GM12878 (cell line): ENCODE measurements at regions not wholly inside any gene's neighbourhood (a gene's known extent, or its start where the extent isn't known, plus 50 kb on each side); places are given as distances from the start of the nearest gene placed in this dataset.

ENCODE experiments used
- ATAC-seq: fragments of 200-7000 bp; cut with Tn5 transposase; 3 replicates; pipeline ENCODE4 v1.9.1; 2020; ENCODE audit warnings: mild to moderate bottlenecking, moderate library complexity
- BruUV-seq: library from RNA; stranded (reverse); fragments of 400-500 nt; replicated peaks from 2 replicates; lab custom pipeline; 2021; lab: Mats Ljungman, UMichigan
- CTCF ChIA-PET: fragments of 300-600 bp; sonication (Branson Sonifier 250); formaldehyde crosslinking; extraction: SDS; loops from one replicate; lab custom pipeline; 2021; ENCODE audit warnings: inconsistent platforms; lab: Yijun Ruan, JAX
- POLR2A ChIA-PET: fragments of 350-600 bp; formaldehyde crosslinking; extraction: SDS; loops from one replicate; lab custom pipeline; 2021; ENCODE audit warnings: inconsistent platforms; lab: Charles Lee
- RAD21 ChIA-PET: fragments of 300-600 bp; sonication (Branson Sonifier 250); formaldehyde crosslinking; loops from one replicate; lab custom pipeline; 2023; ENCODE audit warnings: antibody characterized with exemption; ENCODE audit not compliant: unreplicated experiment; lab: Charles Lee
- SMC1A ChIA-PET: fragments of 300-600 bp; sonication (Branson Sonifier 250); formaldehyde crosslinking; loops from one replicate; lab custom pipeline; 2023; ENCODE audit not compliant: unreplicated experiment, uncharacterized antibody; lab: Charles Lee
- DNase-seq: peaks from one replicate; pipeline ENCODE4 v3.0.0-alpha.2; 2011; ENCODE audit warnings: low read depth, low spot score
- FAIRE-seq: peaks from 3 replicates; lab custom pipeline; 2011; peaks lifted over from hg19 to GRCh38; lab: Jason Lieb, UNC
- H2AFZ ChIP-seq: 2 replicates; pipeline ENCODE4 v1.6.0; 2011; ENCODE audit warnings: low read depth, low read length, control low read depth; ENCODE audit not compliant: control insufficient read depth
- H3K27ac ChIP-seq: 2 replicates; pipeline ENCODE4 v1.5.1; 2011; ENCODE audit warnings: control low read depth; ENCODE audit not compliant: control insufficient read depth, insufficient read depth
- H3K27me3 ChIP-seq, 2 experiments: replicated peaks in 1 of 2; 2 replicates each; pipeline versions ENCODE4 v1.6.0 to v1.6.1; 2011; ENCODE audit warnings: low read length in 1 of 2; ENCODE audit not compliant: control insufficient read depth in 2 of 2, insufficient read depth in 2 of 2
- H3K36me3 ChIP-seq, 2 experiments: 2 replicates each; pipeline ENCODE4 v1.5.1; 2011; ENCODE audit warnings: low read length in 1 of 2; ENCODE audit not compliant: control insufficient read depth in 2 of 2, insufficient read depth in 2 of 2
- H3K4me1 ChIP-seq: 2 replicates; pipeline ENCODE4 v1.6.1; 2011; ENCODE audit warnings: mild to moderate bottlenecking, low read length, moderate library complexity, mixed read lengths; ENCODE audit not compliant: control insufficient read depth, insufficient read depth
- H3K4me2 ChIP-seq: 2 replicates; pipeline ENCODE4 v1.6.0; 2011; ENCODE audit warnings: control low read depth; ENCODE audit not compliant: control insufficient read depth, insufficient read depth
- H3K4me3 ChIP-seq: fragments of 200-600 bp; sonication (generic); 2 replicates; pipeline ENCODE4 v1.5.1; 2016
- H3K79me2 ChIP-seq: 2 replicates; pipeline ENCODE4 v1.6.0; 2011; ENCODE audit warnings: low read length; ENCODE audit not compliant: control insufficient read depth, insufficient read depth
- H3K9ac ChIP-seq: 2 replicates; pipeline ENCODE4 v1.8.0; 2011; ENCODE audit warnings: low read length, control low read depth, mixed read lengths; ENCODE audit not compliant: control insufficient read depth, insufficient read depth
- H3K9me3 ChIP-seq: replicated peaks from 3 replicates; pipeline ENCODE4 v1.5.1; 2011; ENCODE audit warnings: mild to moderate bottlenecking, low read length; ENCODE audit not compliant: control insufficient read depth, insufficient read depth
- H4K20me1 ChIP-seq: 2 replicates; pipeline ENCODE4 v1.6.0; 2011; ENCODE audit not compliant: control insufficient read depth, insufficient read depth
- CBX3 ChIP-seq: fragments of 200-600 bp; sonication (generic); IDR thresholded peaks from 2 replicates; pipeline ENCODE4 v1.6.1; 2016; ENCODE audit warnings: low read depth, borderline replicate concordance
- EED ChIP-seq: sonication (generic); IDR thresholded peaks from 2 replicates; pipeline ENCODE4 v1.6.1; 2016; ENCODE audit warnings: antibody characterized with exemption, low read depth
- HDGF ChIP-seq: fragments of 450-650 bp; IDR thresholded peaks from 2 replicates; pipeline ENCODE4 v1.6.1; 2016; ENCODE audit warnings: antibody characterized with exemption
- IKZF1 ChIP-seq: fragments of 450-650 bp; conservative IDR thresholded peaks from 2 replicates; pipeline ENCODE4 v1.6.1; 2017; ENCODE audit warnings: antibody characterized with exemption, mild to moderate bottlenecking
- IKZF2 ChIP-seq, 2 experiments: fragments of 450-650 bp; IDR thresholded peaks; 2 replicates each; pipeline ENCODE4 v1.6.1; 2017; ENCODE audit warnings: mild to moderate bottlenecking in 2 of 2, moderate library complexity in 2 of 2
- MLLT1 ChIP-seq: fragments of 450-650 bp; IDR thresholded peaks from 2 replicates; pipeline ENCODE4 v1.6.1; 2016; ENCODE audit warnings: mild to moderate bottlenecking
- MXI1 ChIP-seq: fragments of 150-350 bp; IDR thresholded peaks from 2 replicates; pipeline ENCODE4 v1.6.1; 2011; ENCODE audit warnings: low read depth, mild to moderate bottlenecking, inconsistent platforms, low read length, improper control_type of control experiment
- MYB ChIP-seq: fragments of 150-350 bp; IDR thresholded peaks from 2 replicates; pipeline ENCODE4 v1.6.1; 2014; ENCODE audit warnings: mild to moderate bottlenecking, low read depth, low read length, borderline replicate concordance
- NRF1 ChIP-seq: conservative IDR thresholded peaks from 2 replicates; pipeline ENCODE4 v1.6.1; 2011; ENCODE audit warnings: mild to moderate bottlenecking, low read depth, low read length, improper control_type of control experiment
- SIN3A ChIP-seq: IDR thresholded peaks from 2 replicates; pipeline ENCODE4 v1.6.1; 2012; ENCODE audit warnings: low read depth, low read length, improper control_type of control experiment
- YY1 ChIP-seq: IDR thresholded peaks from 2 replicates; pipeline ENCODE4 v1.6.1; 2011; ENCODE audit warnings: low read depth, mild to moderate bottlenecking, low read length
- ZBTB11 ChIP-seq: fragments of 450-650 bp; formaldehyde crosslinking; IDR thresholded peaks from 2 replicates; pipeline ENCODE4 v1.5.0; 2022; ENCODE audit warnings: mild to moderate bottlenecking, missing genetic modification characterization
- ZNF274 ChIP-seq: IDR thresholded peaks from one replicate; pipeline ENCODE4 v1.8.0; 2011; ENCODE audit not compliant: insufficient read length, insufficient read depth
- WGBS: methylation state at CpG from one replicate; pipeline ENCODE4 v1.1.6; 2016; ENCODE audit warnings: low lambda C conversion rate; ENCODE audit not compliant: insufficient replicate concordance, insufficient coverage; ENCODE audit errors: missing lambda C conversion rate; 5-methylcytosine and 5-hydroxymethylcytosine counted together
- in situ Hi-C: fragments of 300-500 bp; cut with MboI; formaldehyde crosslinking; loops from 9 replicates; pipeline ENCODE4 v1.14.3; 2018; ENCODE audit warnings: mixed read lengths
- intact Hi-C: fragments of 100-400 bp; cut with micrococcal nuclease; formaldehyde crosslinking; loops from one replicate; pipeline ENCODE4 v1.14.2; 2022; ENCODE audit not compliant: unreplicated experiment

GRCh38 chr17:70961341-70961740, 792.0 kb downstream of the KCNJ2 start:
- intact Hi-C loops, result no loop called here
- Histone ChIP-seq H3K4me3 (no peak overlapping the region), H3K9me3 (no peaks in the 10 kb centered on the region), H3K27ac (no peak overlapping the region), H3K9ac (no peak overlapping the region), H3K36me3 (no peaks in the 10 kb centered on the region), H3K79me2 (no peaks in the 10 kb centered on the region), H3K4me2 (no peak overlapping the region), H4K20me1 (no peaks in the 10 kb centered on the region), H3K27me3 (no peaks in the 10 kb centered on the region), H2AFZ (no peak overlapping the region), H3K4me1 (no peaks in the 10 kb centered on the region)
- 9% methylated on average over 3 of the region's 3 CpGs for WGBS
- in situ Hi-C loops, result no loop called here
- ChIA-PET RAD21 (no interaction called here), CTCF (no interaction called here), SMC1A (no interaction called here), POLR2A (no interaction called here)
- BruUV-seq, result no TSS peak
- FAIRE-seq (no peak), DNase-seq (no peak), ATAC-seq (no peak)
- TF ChIP-seq YY1, result no peak
- no peak for TF ChIP-seq MXI1
- no peak for TF ChIP-seq NRF1
- no peak for TF ChIP-seq IKZF1
- no peak for TF ChIP-seq MLLT1
- no peak for TF ChIP-seq ZNF274
- TF ChIP-seq HDGF, result no peak

- no peak for FAIRE-seq
- Histone ChIP-seq H3K4me3 (no peak overlapping the region), H3K9ac (no peak overlapping the region), H4K20me1 (no peaks in the 10 kb centered on the region), H2AFZ (no peak overlapping the region), H3K79me2 (no peaks in the 10 kb centered on the region), H3K4me2 (no peak overlapping the region), H3K27ac (no peak overlapping the region), H3K36me3 (no peaks in the 10 kb centered on the region), H3K9me3 (no peaks in the 10 kb centered on the region), H3K4me1 (no peaks in the 10 kb centered on the region), H3K27me3 (no peaks in the 10 kb centered on the region)
- ATAC-seq, result no peak
- in situ Hi-C loops, result no loop called here
- ChIA-PET POLR2A (no interaction called here), CTCF (no interaction called here), SMC1A (no interaction called here), RAD21 (no interaction called here)
- DNase-seq, result no peak
- no TSS peak for BruUV-seq
- no peak for TF ChIP-seq EED
- TF ChIP-seq IKZF2 (IDR thresholded peaks at IDR 0.05), result no peak
- TF ChIP-seq MXI1, result no peak
- TF ChIP-seq NRF1, result no peak
- no peak for TF ChIP-seq SIN3A
- TF ChIP-seq CBX3, result no peak
- TF ChIP-seq MYB, result no peak
- no peak for TF ChIP-seq ZBTB11
- intact Hi-C loops, result no loop called here
- WGBS, result 31% methylated on average over 3 of the region's 3 CpGs
Observed at GRCh38 chr17:70968302-70968701, 799.0 kb downstream of the KCNJ2 start.
